Heart right ventricle (tissue), 16 donors: ENCODE measurements at regions not wholly inside any gene's neighbourhood (a gene's known extent, or its start where the extent isn't known, plus 50 kb on each side); places are given as distances from the start of the nearest gene placed in this dataset.

Experiments
- ATAC-seq, 8 donors: fragments of 200-7000 bp; cut with Tn5 transposase; one replicate each; pipeline ENCODE4 v1.9.1; 2020; ENCODE audit warnings: mild to moderate bottlenecking in 8 of 8, moderate library complexity in 8 of 8, moderate number of reproducible peaks in 1 of 8
- DNase-seq, 2 donors: peaks; one replicate each; pipeline ENCODE4 v3.0.0-alpha.2; 2020
- H3K27ac ChIP-seq, 10 donors: fragments of 200-600 bp; sonication (generic) in 2 of 10; one replicate each; pipeline versions ENCODE4 v1.5.0 to v1.8.0; 2020 to 2022; ENCODE audit warnings: mild to moderate bottlenecking in 3 of 10
- H3K27me3 ChIP-seq, 7 donors: fragments of 200-600 bp; one replicate each; pipeline ENCODE4 v1.8.0; 2021 to 2022; ENCODE audit warnings: mild to moderate bottlenecking in 2 of 7
- H3K36me3 ChIP-seq, 9 donors: fragments of 200-600 bp; sonication (generic) in 1 of 9; one replicate each; pipeline versions ENCODE4 v1.5.0 to v1.8.0; 2020 to 2022; ENCODE audit warnings: mild to moderate bottlenecking in 2 of 9
- H3K4me1 ChIP-seq, 9 donors: fragments of 200-600 bp; sonication (generic) in 1 of 9; one replicate each; pipeline versions ENCODE4 v1.5.0 to v1.8.0; 2020 to 2022; ENCODE audit warnings: mild to moderate bottlenecking in 4 of 9
- H3K4me3 ChIP-seq, 10 donors: fragments of 200-600 bp; sonication (generic) in 2 of 10; one replicate each; pipeline versions ENCODE4 v1.5.0 to v1.8.0; 2020 to 2022; ENCODE audit warnings: mild to moderate bottlenecking in 7 of 10, moderate library complexity in 2 of 10
- H3K9me3 ChIP-seq, 11 donors: fragments of 200-600 bp in 10 of 11; sonication (generic) in 2 of 11; one replicate each; pipeline versions ENCODE4 v1.5.0 to v1.8.0; 2013 to 2022; ENCODE audit warnings: mild to moderate bottlenecking in 2 of 11, control low read depth in 1 of 11, moderate library complexity in 1 of 11
- CTCF ChIP-seq, 9 donors: fragments of 200-600 bp; sonication (generic) in 2 of 9; IDR thresholded peaks; one replicate each; pipeline versions ENCODE4 v1.5.0 to v1.8.0; 2021 to 2022; ENCODE audit warnings: antibody characterized with exemption in 9 of 9, mild to moderate bottlenecking in 5 of 9, moderate library complexity in 1 of 9
- WGBS, 2 donors: extraction: QIAGEN DNeasy Blood & Tissue Kit; methylation state at CpG; one replicate each; pipeline ENCODE4 v1.1.7; 2013; ENCODE audit warnings: inconsistent platforms in 1 of 2; 5-methylcytosine and 5-hydroxymethylcytosine counted together
- intact Hi-C, 10 donors: fragments of 100-400 bp; cut with DNase I; formaldehyde crosslinking; loops; one replicate each; pipeline versions ENCODE4 v1.11.1 to v1.14.2; 2022
- donor health status: Arrhythmogenic right ventricular cardiomyopathy.
- donor health status: ischemic (EF 13 %, LVEDD 7.1; RV severe dilation, severe dysfunction).
- donor health status: healthy with polysubstance abuse.
- donor health status: DM: no; HTN: yes; CAD: no.
- donor health status: DM: no; HTN: no; CAD: no.
- donor health status: ischemic (EF 25% LVEDD 6.9; RV normal size, moderate dysfunction).
- donor health status: ischemic (EF 25% LVEDD 5.7; RV mildly dilated, moderate dysfunction).
- donor health status: healthy.
- donor health status: DM: yes; HTN: yes; CAD: no.
- donor health status: Ischemic cardiomyopathy.
- donor health status: ischemic (EF 35%, LVEDD 5.7; RV mildly dilated, moderate dysfunction).
- donor health status: nonischemic (EF 11% LVEDD 7.7; RV severe dilation, severe dysfunction).
- donor health status: DM: yes; HTN: yes; CAD: no.
- donor health status: PGD.
- donor health status: ischemic (EF 29% LVEDD 5.4; RV normal size, mild dysfunction).
- donor health status: nonischemic (EF 23%, LVEDD 6.1; RV moderate dilation, normal function).

DNA sequence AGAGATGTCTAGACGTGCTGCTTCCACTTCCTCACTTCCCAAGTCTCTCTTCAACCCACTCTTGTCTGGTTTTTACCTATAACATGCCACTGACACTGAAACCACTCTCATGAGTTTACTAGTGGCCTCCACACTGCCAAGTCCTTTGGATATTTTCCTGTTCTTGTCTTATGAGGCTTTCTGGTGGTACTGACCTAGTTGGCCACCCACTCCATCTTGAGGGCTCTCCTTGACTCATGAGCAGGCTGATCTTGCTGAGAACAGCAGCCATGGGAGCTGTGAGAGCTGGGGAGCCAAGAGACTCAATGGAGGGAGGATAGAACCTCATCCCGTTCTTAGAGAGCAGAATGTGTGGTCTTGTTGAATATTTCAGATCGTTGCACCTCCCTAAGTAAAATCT lies 283.4 kb upstream of the PRDM1 start:
- WGBS, 2 donors: 90% methylated on average over 3 of the region's 3 CpGs
- Histone ChIP-seq H3K4me1 (peaks cover 3 to 20% (median 16%) of the 10 kb centered on the region in 9 donors), H3K9me3 (no peaks in the 10 kb centered on the region), H3K27me3 (no peaks in the 10 kb centered on the region), H3K4me3 (no peak overlapping the region), H3K27ac (no peak overlapping the region), H3K36me3 (no peaks in the 10 kb centered on the region)
- ATAC-seq (no peak), DNase-seq (no peak)
- no peak for TF ChIP-seq CTCF (IDR thresholded peaks at IDR 0.05)
- intact Hi-C loops: loop anchor here in 1 of 10 donors (10.0 kb wide), 1 partner anchor 318 kb away; no protein-coding TSS in a partner anchor

- H3K4me1 ChIP-seq: peaks cover 3 to 29% (median 21%) of the 10 kb centered on the region in 9 donors
- H3K27ac ChIP-seq: no peak overlapping the region
- no peak for ATAC-seq
- WGBS, 2 donors: 79 to 82% methylated on average over 2 of the region's 2 CpGs
- H3K27me3 ChIP-seq: no peaks in the 10 kb centered on the region
- no peaks in the 10 kb centered on the region for H3K36me3 ChIP-seq
- no peak for DNase-seq
- H3K4me3 ChIP-seq: no peak overlapping the region
- TF ChIP-seq CTCF (IDR thresholded peaks at IDR 0.05): no peak
- intact Hi-C loops: loop anchor here in 1 of 10 donors (10.0 kb wide), 1 partner anchor 316 kb away; no protein-coding TSS in a partner anchor
- no peaks in the 10 kb centered on the region for H3K9me3 ChIP-seq
These were observed 285.3 kb upstream of the PRDM1 start for GRCh38 chr6:105800871-105801270.

DNA sequence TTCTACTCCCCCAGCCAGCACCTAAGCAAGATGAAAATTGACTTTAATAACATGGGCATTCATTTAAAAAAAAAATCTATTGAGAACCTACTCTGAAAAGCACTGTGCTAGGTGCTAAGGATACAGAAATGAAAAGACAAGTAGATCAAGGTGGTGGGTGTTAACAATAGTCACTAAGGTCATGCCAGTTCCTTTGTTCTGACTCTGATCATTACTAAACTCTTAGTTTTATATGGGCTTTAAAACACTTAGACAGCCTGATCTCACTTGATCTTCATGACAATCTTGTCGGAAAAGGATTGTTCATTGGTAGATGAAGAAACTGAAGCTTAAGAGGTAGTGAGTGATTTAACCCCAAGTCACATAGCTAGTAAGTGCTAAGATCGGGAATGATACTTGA lies 285.7 kb upstream of the PRDM1 start:
- Histone ChIP-seq H3K36me3 (no peaks in the 10 kb centered on the region), H3K27me3 (no peaks in the 10 kb centered on the region), H3K4me3 (no peak overlapping the region), H3K4me1 (peaks cover 3 to 29% (median 21%) of the 10 kb centered on the region in 9 donors), H3K27ac (no peak overlapping the region), H3K9me3 (no peaks in the 10 kb centered on the region)
- WGBS, 2 donors: 94 to 96% methylated on average over 2 of the region's 2 CpGs
- DNase-seq: no peak
- intact Hi-C loops: loop anchor here in 1 of 10 donors (10.0 kb wide), 1 partner anchor 316 kb away; no protein-coding TSS in a partner anchor
- ATAC-seq: no peak
- no peak for TF ChIP-seq CTCF (IDR thresholded peaks at IDR 0.05)

DNA sequence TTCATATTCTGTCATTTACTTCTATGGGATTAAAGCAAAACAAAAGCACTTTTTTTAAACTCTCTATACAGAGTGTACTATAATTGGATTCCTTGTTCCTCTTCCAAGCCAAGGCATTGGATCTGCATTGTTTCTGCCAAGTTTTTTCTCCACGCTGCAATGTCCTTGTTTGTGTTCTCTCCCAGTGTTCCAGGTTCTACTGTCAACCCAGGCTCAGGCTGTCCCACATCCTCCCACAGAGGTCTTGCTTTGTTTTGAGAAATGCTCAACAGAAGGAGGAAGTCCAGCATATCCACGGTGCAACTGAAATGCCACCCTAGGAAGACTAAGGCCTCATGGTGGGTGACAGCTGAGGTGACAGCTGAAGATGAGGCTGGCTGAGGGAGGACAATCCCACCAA lies 287.1 kb upstream of the PRDM1 start:
- intact Hi-C loops: loop anchor here in 3 of 10 donors (5.0 to 10.0 kb wide), 3 partner anchors 116 to 286 kb away; partner anchors contain the start of gene PRDM1 (in 1 of the 3)
- no peak overlapping the region for H3K4me3 ChIP-seq
- peak overlapping the region in 3 of 10 donors; percentile 8 to 43 (median 15) for H3K27ac ChIP-seq
- H3K9me3 ChIP-seq: no peaks in the 10 kb centered on the region
- no peaks in the 10 kb centered on the region for H3K36me3 ChIP-seq
- DNase-seq (peak in 1 of 2 donors; percentile 22), ATAC-seq (peak; percentile 41 to 93 (median 76))
- peaks cover 3 to 31% (median 21%) of the 10 kb centered on the region in 9 donors for H3K4me1 ChIP-seq
- 24 to 33% methylated on average over 2 of the region's 2 CpGs for WGBS, 2 donors
- TF ChIP-seq CTCF (IDR thresholded peaks at IDR 0.05): no peak
- no peaks in the 10 kb centered on the region for H3K27me3 ChIP-seq
